Stomach (tissue), 4 donors: ENCODE measurements at regions not wholly inside any gene's neighbourhood (a gene's known extent, or its start where the extent isn't known, plus 50 kb on each side); places are given as distances from the start of the nearest gene placed in this dataset.

Experiments used
- POLR2A ChIP-seq, 4 donors: fragments of 450-650 bp; IDR thresholded peaks; one replicate each; pipeline ENCODE4 v1.6.1; 2016; ENCODE audit warnings: antibody characterized with exemption in 4 of 4, control low read depth in 2 of 4, mild to moderate bottlenecking in 1 of 4, moderate library complexity in 1 of 4
- POLR2AphosphoS5 ChIP-seq, 3 donors: sonication (generic); formaldehyde crosslinking; IDR thresholded peaks; one replicate each; pipeline ENCODE4 v1.6.1; 2016; ENCODE audit warnings: antibody characterized with exemption in 3 of 3
- TF ChIP-seq, protein P1 (sequence below), 7 experiments: fragments of 450-650 bp in 4 of 7; fragments of 200-600 bp in 3 of 7; sonication (generic) in 3 of 7; IDR thresholded peaks; one replicate each; pipeline ENCODE4 v1.5.1; 2016 to 2019; ENCODE audit warnings: antibody characterized with exemption in 7 of 7, control low read depth in 2 of 7, mild to moderate bottlenecking in 1 of 7

DNA sequence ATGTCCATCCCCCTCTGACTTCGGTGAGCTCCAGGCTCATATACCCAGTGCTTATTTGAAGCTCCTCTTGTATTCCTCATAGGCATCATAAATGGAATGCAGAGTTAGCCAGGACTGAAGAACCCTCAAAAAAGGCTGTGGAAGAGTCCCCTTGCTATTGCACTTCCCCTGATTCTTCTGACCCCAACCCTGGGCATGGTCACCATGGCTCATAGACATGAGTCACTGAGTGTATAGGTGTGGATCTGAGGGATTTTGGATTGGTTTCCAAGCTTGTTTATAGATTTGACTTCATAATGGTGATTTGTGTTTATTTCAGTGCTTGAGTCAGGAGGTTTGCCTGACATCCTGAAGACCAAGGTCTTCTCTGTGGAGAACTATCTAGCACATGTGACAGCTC, 98.4 kb upstream of the SLC38A2 start:
- TF ChIP-seq POLR2AphosphoS5 (IDR thresholded peaks at IDR 0.05) (no peak), POLR2A (IDR thresholded peaks at IDR 0.05) (no peak)
- TF ChIP-seq, protein P1, sequence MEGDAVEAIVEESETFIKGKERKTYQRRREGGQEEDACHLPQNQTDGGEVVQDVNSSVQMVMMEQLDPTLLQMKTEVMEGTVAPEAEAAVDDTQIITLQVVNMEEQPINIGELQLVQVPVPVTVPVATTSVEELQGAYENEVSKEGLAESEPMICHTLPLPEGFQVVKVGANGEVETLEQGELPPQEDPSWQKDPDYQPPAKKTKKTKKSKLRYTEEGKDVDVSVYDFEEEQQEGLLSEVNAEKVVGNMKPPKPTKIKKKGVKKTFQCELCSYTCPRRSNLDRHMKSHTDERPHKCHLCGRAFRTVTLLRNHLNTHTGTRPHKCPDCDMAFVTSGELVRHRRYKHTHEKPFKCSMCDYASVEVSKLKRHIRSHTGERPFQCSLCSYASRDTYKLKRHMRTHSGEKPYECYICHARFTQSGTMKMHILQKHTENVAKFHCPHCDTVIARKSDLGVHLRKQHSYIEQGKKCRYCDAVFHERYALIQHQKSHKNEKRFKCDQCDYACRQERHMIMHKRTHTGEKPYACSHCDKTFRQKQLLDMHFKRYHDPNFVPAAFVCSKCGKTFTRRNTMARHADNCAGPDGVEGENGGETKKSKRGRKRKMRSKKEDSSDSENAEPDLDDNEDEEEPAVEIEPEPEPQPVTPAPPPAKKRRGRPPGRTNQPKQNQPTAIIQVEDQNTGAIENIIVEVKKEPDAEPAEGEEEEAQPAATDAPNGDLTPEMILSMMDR (IDR thresholded peaks at IDR 0.05) = no peak
